GM12874 (cell line): ENCODE measurements at regions not wholly inside any gene's neighbourhood (a gene's known extent, or its start where the extent isn't known, plus 50 kb on each side); places are given as distances from the start of the nearest gene placed in this dataset.

Source experiments
- TF ChIP-seq, protein P1 (sequence below): IDR thresholded peaks from 2 replicates; pipeline ENCODE4 v1.5.1; 2011; ENCODE audit warnings: low read depth, mild to moderate bottlenecking, control low read depth, low read length, moderate library complexity; ENCODE audit not compliant: insufficient read depth

- TF ChIP-seq, protein P1, sequence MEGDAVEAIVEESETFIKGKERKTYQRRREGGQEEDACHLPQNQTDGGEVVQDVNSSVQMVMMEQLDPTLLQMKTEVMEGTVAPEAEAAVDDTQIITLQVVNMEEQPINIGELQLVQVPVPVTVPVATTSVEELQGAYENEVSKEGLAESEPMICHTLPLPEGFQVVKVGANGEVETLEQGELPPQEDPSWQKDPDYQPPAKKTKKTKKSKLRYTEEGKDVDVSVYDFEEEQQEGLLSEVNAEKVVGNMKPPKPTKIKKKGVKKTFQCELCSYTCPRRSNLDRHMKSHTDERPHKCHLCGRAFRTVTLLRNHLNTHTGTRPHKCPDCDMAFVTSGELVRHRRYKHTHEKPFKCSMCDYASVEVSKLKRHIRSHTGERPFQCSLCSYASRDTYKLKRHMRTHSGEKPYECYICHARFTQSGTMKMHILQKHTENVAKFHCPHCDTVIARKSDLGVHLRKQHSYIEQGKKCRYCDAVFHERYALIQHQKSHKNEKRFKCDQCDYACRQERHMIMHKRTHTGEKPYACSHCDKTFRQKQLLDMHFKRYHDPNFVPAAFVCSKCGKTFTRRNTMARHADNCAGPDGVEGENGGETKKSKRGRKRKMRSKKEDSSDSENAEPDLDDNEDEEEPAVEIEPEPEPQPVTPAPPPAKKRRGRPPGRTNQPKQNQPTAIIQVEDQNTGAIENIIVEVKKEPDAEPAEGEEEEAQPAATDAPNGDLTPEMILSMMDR = no peak
Observed at GRCh38 chr3:95184038-95184437, 1121.2 kb downstream of the NSUN3 start.

DNA sequence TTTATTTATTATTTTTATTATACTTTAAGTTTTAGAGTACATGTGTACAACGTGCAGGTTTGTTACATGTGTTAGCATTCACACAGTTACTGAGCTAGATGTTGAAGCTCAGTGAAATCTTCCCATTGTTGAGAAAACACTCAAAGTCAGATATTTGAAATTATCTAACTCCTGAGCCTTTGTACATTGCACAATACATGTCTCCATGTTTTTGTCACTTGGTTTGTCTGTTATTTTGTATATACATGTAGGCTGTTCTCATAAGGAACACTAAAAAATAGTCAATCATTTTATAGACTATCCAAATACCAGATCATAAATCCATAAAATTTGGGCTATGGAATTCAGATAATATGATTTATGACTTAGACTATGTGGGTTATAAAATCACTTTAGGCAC, 1126.5 kb downstream of the NSUN3 start:
- TF ChIP-seq, protein P1 = no peak

- TF ChIP-seq, protein P1 = no peak
Observed at GRCh38 chr3:95197661-95198060, 1134.8 kb downstream of the NSUN3 start.

DNA sequence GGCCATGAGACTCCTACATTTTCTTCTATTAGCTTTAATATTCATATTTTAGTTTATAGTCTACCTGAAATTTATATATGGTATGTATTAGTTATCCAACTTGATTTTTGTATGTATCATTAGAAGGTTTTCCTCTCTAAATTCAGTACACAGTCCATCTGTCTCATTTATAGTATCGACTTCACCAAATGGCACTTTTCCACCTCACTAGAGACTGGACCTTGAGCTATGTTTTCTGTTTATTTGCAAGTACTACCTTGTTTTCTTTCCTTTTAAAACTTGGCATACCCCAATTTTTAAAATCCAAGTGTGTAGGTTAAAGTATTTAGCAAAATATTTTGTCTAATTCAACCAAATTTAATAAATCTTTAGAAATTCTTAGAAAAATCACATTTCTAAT, 1137.5 kb downstream of the NSUN3 start:
- TF ChIP-seq, protein P1 = no peak

- TF ChIP-seq, protein P1 = no peak
Observed at GRCh38 chr3:95210878-95211277, 1148.0 kb downstream of the NSUN3 start.

DNA sequence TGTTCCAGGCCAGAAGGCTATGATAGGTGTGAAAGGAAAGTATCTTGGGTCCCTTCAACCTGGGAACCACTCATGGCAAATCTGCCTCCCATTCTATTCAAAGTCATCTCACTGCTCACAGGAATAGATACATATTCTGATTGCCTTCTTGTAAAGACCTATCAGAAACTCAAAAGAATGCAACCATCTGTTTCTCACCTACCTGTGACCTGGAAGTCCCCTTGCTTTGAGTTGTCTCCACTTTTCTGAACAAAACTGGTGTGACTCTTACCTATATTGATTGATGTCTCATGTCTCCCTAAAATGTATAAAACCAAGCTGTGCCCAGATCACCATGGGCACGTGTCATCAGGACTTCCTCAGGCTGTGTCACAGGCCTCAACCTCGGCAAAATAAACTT, 1149.3 kb downstream of the NSUN3 start:
- TF ChIP-seq, protein P1 = no peak

DNA sequence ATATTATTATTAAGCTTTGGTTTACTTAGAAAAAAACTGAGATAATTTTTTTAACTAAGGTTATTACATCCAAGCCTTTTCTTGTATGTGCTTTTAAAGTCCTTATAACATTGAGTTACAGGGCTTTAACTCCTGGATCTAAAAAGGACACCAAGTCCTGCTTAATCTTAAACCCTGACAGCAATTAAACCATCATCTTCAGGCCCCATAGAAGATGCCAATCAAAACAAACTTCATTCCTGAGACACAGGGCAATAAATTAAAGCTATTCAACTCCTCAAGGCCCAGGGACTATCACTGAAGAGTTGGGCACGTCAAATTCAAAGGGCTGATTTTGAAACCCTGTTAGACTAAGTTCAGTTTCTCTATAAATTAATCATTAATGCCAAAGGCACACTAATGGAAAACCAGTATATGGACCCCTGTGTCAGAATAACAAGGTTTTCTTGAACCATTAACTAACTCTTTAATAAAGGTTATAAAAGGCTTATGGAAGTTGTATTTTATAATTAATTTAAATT, 1152.6 kb downstream of the NSUN3 start:
- TF ChIP-seq, protein P1 = no peak
